ENCODE measurements at regions not wholly inside any gene's neighbourhood (a gene's known extent, or its start where the extent isn't known, plus 50 kb on each side); places are given as distances from the start of the nearest gene placed in this dataset.

- no peak for TF ChIP-seq ZFX (IDR thresholded peaks at IDR 0.05)
- H3K27ac ChIP-seq = no peak overlapping the region
These were observed 378.9 kb downstream of the PPP1R2C start for GRCh38 chrX:42398967-42399631.

- TF ChIP-seq CTCF (conservative IDR thresholded peaks at IDR 0.05) (no peak), ZFX (IDR thresholded peaks at IDR 0.05) (no peak)
- no peak overlapping the region for H3K27ac ChIP-seq
These were observed 381.8 kb downstream of the PPP1R2C start for GRCh38 chrX:42396136-42396535.

GRCh38 chrX:42392846-42393245 is 385.1 kb downstream of the PPP1R2C start:
- TF ChIP-seq ZFX (IDR thresholded peaks at IDR 0.05) = no peak
- no peak for TF ChIP-seq CTCF (conservative IDR thresholded peaks at IDR 0.05)

GRCh38 chrX:42386681-42387080 is 391.3 kb downstream of the PPP1R2C start:
- TF ChIP-seq ZFX (IDR thresholded peaks at IDR 0.05) = no peak
- no peak for TF ChIP-seq CTCF (conservative IDR thresholded peaks at IDR 0.05)
- H3K27ac ChIP-seq = no peak overlapping the region

More at GRCh38 chrX:42392846-42393245, 385.1 kb downstream of the PPP1R2C start:
- no peak overlapping the region for H3K27ac ChIP-seq

- no peak overlapping the region for H3K27ac ChIP-seq
- TF ChIP-seq CTCF (conservative IDR thresholded peaks at IDR 0.05) = no peak
- no peak for TF ChIP-seq ZFX (IDR thresholded peaks at IDR 0.05)
These were observed 392.2 kb downstream of the PPP1R2C start for GRCh38 chrX:42385730-42386129.

- no peak overlapping the region for H3K27ac ChIP-seq
- no peak for TF ChIP-seq ZFX (IDR thresholded peaks at IDR 0.05)
These were observed 393.0 kb downstream of the PPP1R2C start for GRCh38 chrX:42384956-42385355.

GRCh38 chrX:42378857-42379256 is 399.1 kb downstream of the PPP1R2C start:
- no peak overlapping the region for H3K27ac ChIP-seq
- TF ChIP-seq ZFX (IDR thresholded peaks at IDR 0.05) (no peak), CTCF (conservative IDR thresholded peaks at IDR 0.05) (no peak)

- TF ChIP-seq ZFX (IDR thresholded peaks at IDR 0.05) = no peak
- TF ChIP-seq CTCF (conservative IDR thresholded peaks at IDR 0.05) = no peak
These were observed 402.9 kb downstream of the PPP1R2C start for GRCh38 chrX:42375086-42375485.

More at GRCh38 chrX:42375086-42375485, 402.9 kb downstream of the PPP1R2C start:
- no peak overlapping the region for H3K27ac ChIP-seq

Measured in C4-2B (cell line).